GM12873 (cell line): ENCODE measurements at regions not wholly inside any gene's neighbourhood (a gene's known extent, or its start where the extent isn't known, plus 50 kb on each side); places are given as distances from the start of the nearest gene placed in this dataset.

Experiments
- CTCF ChIP-seq: IDR thresholded peaks from 2 replicates; pipeline ENCODE4 v1.5.1; 2012; ENCODE audit warnings: low read depth, mild to moderate bottlenecking, moderate library complexity, low read length, control low read depth; ENCODE audit not compliant: insufficient read depth; ENCODE audit errors: missing control alignments

GRCh38 chr5:103472830-103473229 lies 89.8 kb downstream of the NUDT12 start:
- TF ChIP-seq CTCF: no peak

DNA sequence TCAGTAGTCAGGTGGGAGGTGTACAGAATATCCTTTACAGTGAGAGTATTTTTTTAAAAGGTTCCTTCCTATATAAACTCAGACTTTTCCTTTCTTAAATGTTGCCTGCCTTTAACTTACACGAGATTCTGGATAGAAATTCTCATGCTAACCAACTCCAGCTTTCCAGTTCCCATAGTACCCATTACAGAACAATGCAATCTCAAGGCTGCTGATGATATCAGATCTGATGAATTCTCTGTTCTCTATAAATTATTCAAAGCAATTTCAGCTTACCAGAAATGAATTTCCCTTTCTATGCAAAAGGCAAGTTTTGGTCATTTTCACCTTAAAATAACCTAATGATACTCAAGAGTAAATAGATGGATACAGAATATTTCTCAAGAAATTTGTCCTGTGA lies 90.3 kb downstream of the NUDT12 start:
- TF ChIP-seq CTCF: no peak

DNA sequence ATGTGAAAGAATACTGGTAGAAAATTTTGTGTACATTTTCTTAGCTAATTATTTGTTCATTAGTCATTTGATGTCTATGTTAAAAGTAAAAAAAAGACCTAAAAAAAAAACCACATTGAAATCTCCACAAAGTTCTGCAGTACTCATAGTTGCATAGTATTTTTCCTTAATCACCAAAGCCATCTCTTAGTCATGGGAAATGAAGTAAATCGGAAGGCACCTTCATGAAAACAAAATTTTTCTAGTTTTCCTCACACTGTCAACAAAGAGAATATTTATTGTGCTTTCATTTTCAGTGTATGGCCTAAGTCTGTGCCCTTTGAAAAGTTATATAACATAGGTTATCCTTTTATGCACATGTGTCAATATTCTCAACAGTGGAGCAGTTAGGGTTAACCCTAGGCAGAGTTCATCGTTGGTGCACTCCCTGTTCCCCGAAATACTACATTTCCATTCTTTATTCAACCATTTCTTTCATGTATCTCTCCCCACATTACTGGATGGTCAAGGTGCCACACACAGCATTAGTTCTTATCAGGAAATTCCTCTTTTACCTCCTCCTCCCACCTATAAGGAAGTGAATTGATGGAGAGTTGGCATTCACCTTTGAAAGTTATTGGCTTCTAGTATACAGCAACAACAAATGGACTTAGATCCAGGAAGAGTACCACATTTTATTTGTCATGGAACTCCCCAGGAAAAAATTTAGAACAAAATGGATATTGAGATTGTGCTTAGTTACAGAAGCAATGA lies 93.1 kb downstream of the NUDT12 start:
- TF ChIP-seq CTCF: no peak

DNA sequence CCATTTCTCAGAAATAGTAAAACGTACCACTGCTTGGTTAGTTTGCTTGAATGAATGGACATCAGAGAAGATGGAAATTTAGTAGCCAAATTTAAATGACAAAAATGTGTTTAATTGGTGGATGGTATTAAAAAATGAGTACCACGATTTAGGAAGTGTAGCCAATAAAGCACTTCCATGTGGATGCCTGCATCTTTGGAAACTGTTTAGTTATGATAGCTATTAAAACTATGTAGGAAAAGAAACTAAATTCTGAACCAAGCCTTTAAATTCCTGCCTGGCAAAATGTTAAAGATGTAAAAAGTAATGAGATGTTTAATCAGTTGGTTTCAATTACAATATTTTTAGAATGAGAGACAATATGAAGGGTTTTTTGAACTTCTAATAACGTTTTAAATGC lies 94.8 kb downstream of the NUDT12 start:
- TF ChIP-seq CTCF: no peak

GRCh38 chr5:103466495-103466894 lies 96.1 kb downstream of the NUDT12 start:
- TF ChIP-seq CTCF: no peak

- no peak for TF ChIP-seq CTCF
These were observed 96.7 kb downstream of the NUDT12 start for GRCh38 chr5:103465891-103466290.

DNA sequence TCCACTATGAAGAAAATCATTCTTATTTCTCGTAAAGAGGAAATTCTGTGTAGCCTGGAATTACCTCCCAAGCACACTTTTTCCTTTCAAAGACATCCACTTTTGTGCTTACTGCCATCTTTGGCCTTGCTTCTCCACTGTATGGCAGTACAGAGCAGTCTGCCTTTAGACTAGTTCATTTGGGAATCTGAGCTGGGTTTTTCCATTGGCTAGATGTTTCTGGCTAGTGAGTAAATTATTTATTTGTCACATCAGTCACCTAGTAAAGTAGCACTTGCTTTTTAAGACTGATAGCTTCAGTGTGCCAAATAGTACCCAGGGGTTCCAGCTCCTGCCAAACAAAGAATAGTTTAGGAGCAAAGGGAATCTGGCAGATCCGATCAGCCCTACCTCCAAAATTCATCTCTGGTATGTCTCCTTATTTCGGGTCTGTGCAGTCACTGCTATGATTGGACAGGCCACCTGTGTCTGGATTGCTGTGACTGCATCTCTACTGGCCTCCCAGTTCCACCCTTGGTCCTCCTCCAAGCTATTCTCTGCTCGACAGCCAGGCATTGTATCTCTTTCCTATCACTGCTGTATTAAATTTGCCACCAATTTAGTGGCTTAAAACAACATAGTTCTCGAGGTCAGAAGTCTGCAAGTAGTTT lies 97.6 kb downstream of the NUDT12 start:
- TF ChIP-seq CTCF: no peak
